Renal cortex interstitium (tissue), 11 donors: ENCODE measurements at regions not wholly inside any gene's neighbourhood (a gene's known extent, or its start where the extent isn't known, plus 50 kb on each side); places are given as distances from the start of the nearest gene placed in this dataset.
A peak's percentile ranks its signal among the peaks of the same experiment; 100 is the strongest.
"Not testable (repeated sequence)": the region's sequence is repeated elsewhere in the genome, so short reads cannot be mapped to it uniquely, and the experiment has no call there.

Experiments
- DNase-seq, 11 donors: peaks; one replicate each; pipeline ENCODE4 v3.0.0-alpha.2; 2013; ENCODE audit warnings: low read depth in 9 of 11, low spot score in 4 of 11; ENCODE audit errors: extremely low read depth in 1 of 11

GRCh38 chr12:67006610-67007009 lies 262.5 kb upstream of the CAND1 start:
- no peak for DNase-seq

DNA sequence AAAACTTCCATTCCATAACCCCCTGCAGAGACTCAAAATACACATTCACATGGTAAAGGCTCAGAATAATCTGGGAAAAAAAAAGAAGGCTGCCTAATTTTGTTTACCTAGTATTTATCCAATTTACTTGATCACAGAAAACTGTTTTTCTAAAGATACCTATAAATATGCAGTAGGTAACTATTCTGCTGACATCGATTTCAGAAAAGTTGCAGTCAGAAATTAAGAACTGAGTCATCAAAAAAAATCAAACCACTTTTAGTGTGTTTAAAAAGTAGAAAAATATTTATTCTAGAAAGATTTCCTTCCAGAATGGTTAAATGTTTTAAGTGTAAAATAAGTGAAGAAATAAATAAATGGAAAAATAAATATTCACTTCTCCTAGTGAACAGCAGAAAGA lies 254.5 kb upstream of the CAND1 start:
- DNase-seq: no peak

DNA sequence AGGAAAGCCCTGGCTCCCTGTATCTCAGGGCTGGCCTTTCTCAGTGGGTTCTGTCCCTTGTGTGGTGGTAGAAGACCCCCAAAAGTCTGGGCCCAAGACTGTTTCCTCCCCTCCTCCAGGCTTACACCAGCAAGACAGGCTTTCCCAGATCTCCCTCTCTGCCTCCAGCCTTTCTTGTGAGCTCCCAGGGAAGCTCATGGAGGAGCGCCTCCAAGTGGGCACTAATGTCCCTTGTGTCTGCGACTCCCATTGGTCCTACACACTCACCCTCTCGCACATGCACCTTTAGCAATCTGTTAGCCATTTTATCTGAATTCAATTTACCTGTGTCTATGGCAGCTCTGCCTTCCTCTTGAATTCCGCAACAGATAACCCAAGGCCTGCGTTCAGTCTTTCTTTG lies 251.1 kb upstream of the CAND1 start:
- no peak for DNase-seq

- DNase-seq: no peak
These were observed 250.1 kb upstream of the CAND1 start for GRCh38 chr12:67019070-67019469.

- peak in 4 of 11 donors; percentile 18 to 40 (median 28) for DNase-seq
These were observed 243.5 kb upstream of the CAND1 start for GRCh38 chr12:67025543-67026114.

- DNase-seq: no peak
These were observed 242.5 kb upstream of the CAND1 start for GRCh38 chr12:67026487-67027246.

GRCh38 chr12:67028529-67028928 lies 240.6 kb upstream of the CAND1 start:
- no peak for DNase-seq

GRCh38 chr12:67034110-67034879 lies 234.9 kb upstream of the CAND1 start:
- DNase-seq: no peak

DNA sequence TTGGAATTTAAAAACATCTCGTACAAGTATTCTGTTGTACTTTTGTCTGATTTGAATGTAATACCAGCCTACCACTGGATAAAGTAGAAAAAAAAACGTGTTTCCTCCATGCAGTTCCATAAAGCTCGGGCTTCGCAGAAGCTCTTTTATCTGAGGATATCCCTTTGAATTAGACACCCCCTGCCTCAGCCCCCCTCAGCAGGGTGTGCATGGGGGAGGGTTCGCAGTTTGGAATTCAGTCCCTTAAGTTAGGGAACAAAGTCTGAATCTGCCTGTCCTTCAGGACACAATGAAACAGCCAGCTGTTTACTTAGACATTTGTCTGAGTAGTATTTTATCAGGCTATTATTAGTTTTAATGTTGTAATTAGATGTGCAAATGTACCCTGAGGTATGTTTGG lies 234.0 kb upstream of the CAND1 start:
- DNase-seq: no peak

- no peak for DNase-seq
These were observed 230.7 kb upstream of the CAND1 start for GRCh38 chr12:67038486-67038885.

DNA sequence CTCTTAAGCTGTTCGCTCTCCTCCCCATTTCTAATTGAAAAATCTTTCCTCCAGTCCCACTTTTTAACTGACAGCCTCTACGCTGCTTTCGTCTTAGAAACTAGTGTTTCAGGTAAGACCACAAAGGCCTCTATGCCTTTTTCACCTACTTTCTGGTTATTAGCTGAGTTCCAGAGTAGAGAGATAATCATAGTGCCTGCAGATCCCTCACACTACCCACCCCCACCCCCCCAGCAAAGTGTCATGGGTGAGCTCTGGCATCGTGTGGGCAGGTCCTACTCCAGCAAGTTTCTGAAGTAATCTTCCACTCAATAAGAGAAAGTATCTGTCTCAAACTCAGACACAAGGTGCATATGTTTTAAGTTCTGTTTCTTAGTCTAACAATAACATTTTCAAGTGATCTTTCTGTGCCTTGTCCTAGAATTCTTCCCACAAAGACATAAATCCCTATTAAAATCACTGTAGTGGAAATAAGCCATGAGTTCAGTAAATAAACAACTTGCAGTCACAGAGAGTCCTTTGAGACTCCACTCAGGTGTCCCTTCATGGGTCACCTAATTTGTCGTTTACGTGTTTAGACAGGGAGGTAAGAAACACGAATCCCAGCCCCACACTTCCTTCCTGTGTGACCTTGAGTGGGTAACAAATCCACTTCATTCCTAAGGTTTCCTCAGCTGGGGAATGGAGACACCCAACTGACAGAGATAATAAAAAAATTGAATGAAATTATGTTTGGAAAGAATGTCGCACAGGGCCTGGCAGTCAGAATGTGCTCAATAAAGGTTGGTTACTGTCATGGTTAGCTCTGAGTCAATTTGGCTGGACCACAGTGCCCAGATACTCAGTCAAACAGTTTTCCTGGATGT lies 228.9 kb upstream of the CAND1 start:
- DNase-seq: peak in 2 of 11 donors; percentile 30 to 35

- no peak for DNase-seq
These were observed 228.4 kb upstream of the CAND1 start for GRCh38 chr12:67040861-67041137.

- DNase-seq: no peak
These were observed 226.4 kb upstream of the CAND1 start for GRCh38 chr12:67042697-67043131.

DNA sequence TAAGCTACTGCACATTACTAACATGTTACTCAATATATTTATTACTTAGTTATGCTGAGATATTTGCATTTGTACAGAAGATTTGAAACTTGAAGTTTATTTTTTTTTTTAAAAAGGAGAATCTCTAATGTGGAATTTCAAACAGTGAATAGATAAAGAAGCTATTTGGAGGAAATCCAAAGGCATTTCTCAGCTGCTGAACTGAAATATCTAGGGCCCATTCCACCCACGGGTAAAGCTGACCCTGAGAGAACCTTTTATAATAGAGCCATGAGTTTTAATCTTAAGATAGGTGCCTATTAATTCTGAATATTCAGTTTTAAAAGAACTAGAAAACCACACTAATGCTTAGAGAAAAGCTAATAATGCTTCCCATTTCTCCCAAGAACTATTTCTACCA lies 225.4 kb upstream of the CAND1 start:
- DNase-seq: no peak

DNA sequence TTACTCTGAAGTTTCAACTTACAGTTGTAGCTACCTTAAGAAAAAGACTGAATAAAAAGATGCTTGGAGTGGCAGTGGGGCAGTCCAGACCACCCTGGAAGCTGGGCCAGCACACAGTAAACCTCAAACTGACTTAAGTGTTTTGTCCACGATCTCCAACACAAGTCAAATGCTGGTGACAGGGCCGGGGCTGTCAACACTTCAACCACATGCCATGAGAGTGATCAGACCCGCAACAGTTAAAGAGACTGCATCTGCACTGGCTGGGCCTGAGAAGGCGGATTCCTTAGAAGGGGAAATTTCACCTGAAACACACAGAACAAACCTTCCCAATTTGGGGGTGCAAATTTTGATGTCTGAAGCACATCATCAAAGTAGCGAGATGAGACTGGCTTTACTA lies 223.5 kb upstream of the CAND1 start:
- DNase-seq: no peak

GRCh38 chr12:67046062-67046461 lies 223.1 kb upstream of the CAND1 start:
- DNase-seq: no peak

GRCh38 chr12:67047634-67048033 lies 221.5 kb upstream of the CAND1 start:
- no peak for DNase-seq

GRCh38 chr12:67048371-67048770 lies 220.8 kb upstream of the CAND1 start:
- DNase-seq: no peak

DNA sequence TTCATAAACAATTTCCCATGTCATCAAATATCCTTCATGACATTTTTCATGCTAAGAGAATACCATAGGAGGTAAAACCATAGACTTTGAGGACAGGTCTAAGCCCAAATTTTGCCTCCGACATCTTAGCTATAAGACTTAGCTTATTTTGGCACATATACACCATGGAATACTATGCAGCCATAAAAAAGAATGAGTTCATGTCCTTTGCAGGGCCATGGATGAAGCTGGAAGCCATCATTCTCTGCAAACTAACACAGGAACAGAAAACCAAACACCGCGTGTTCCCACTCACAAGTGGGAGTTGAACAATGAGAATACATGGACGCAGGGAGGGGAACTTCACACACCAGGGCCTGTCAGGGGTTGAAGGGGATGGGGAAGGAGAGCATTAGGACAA lies 220.0 kb upstream of the CAND1 start:
- DNase-seq: not testable (repeated sequence)

GRCh38 chr12:67052981-67053380 lies 216.2 kb upstream of the CAND1 start:
- DNase-seq: no peak
